ENCODE measurements at regions not wholly inside any gene's neighbourhood (a gene's known extent, or its start where the extent isn't known, plus 50 kb on each side); places are given as distances from the start of the nearest gene placed in this dataset.

DNA sequence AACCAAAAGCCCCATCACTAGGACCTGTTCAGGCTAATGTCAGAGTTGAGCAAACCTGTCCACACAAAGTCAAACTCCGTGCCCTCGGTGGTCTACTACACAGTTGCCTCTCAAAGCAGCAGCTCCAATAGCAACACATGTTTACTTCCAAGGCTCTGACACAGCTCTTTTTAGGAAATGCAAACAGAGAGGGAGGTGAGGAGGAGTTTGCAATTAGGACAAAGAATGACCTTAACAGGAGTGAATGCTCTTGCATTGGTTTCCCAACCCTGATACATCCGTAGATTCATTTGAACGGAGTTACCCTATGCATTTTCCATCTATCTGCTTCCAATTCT, 64.8 kb upstream of the GOLGA8B start (continued):
- TF ChIP-seq, protein P1, sequence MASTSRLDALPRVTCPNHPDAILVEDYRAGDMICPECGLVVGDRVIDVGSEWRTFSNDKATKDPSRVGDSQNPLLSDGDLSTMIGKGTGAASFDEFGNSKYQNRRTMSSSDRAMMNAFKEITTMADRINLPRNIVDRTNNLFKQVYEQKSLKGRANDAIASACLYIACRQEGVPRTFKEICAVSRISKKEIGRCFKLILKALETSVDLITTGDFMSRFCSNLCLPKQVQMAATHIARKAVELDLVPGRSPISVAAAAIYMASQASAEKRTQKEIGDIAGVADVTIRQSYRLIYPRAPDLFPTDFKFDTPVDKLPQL (IDR thresholded peaks at IDR 0.05; ENCODE audit: extremely low read depth, insufficient read length) = no peak
- no peak for TF ChIP-seq CBFA2T3 (IDR thresholded peaks at IDR 0.05)
- TF ChIP-seq ETV5 (CRISPR knock-in tag; IDR thresholded peaks at IDR 0.05; ENCODE audit: low read depth) = peak; percentile 20; the same call in 1 of the 2 replicates
- no peak for TF ChIP-seq MTF1 (CRISPR knock-in tag; IDR thresholded peaks at IDR 0.05; ENCODE audit: borderline replicate concordance)
- peak; percentile 82 for TF ChIP-seq ZNF316 (IDR thresholded peaks at IDR 0.05)
- TF ChIP-seq RFX7 (CRISPR knock-in tag; IDR thresholded peaks at IDR 0.05) = no peak
- no peak for TF ChIP-seq MAFG (tag; conservative IDR thresholded peaks at IDR 0.05)
- no peak for TF ChIP-seq SMC3 (conservative IDR thresholded peaks at IDR 0.05; ENCODE audit: insufficient read depth, low read depth, low read length)
- TF ChIP-seq E2F5 (CRISPR knock-in tag; IDR thresholded peaks at IDR 0.05) = no peak
- TF ChIP-seq ZNF217 (CRISPR knock-in tag; IDR thresholded peaks at IDR 0.05) = no peak
- TF ChIP-seq, protein P2, sequence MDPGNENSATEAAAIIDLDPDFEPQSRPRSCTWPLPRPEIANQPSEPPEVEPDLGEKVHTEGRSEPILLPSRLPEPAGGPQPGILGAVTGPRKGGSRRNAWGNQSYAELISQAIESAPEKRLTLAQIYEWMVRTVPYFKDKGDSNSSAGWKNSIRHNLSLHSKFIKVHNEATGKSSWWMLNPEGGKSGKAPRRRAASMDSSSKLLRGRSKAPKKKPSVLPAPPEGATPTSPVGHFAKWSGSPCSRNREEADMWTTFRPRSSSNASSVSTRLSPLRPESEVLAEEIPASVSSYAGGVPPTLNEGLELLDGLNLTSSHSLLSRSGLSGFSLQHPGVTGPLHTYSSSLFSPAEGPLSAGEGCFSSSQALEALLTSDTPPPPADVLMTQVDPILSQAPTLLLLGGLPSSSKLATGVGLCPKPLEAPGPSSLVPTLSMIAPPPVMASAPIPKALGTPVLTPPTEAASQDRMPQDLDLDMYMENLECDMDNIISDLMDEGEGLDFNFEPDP (CRISPR knock-in tag; IDR thresholded peaks at IDR 0.05) = no peak
- TF ChIP-seq CGGBP1 (CRISPR knock-in tag; IDR thresholded peaks at IDR 0.05) = no peak
- no peak for TF ChIP-seq MBD2 (IDR thresholded peaks at IDR 0.05; ENCODE audit: borderline replicate concordance, low read depth)
- TF ChIP-seq, protein P3, sequence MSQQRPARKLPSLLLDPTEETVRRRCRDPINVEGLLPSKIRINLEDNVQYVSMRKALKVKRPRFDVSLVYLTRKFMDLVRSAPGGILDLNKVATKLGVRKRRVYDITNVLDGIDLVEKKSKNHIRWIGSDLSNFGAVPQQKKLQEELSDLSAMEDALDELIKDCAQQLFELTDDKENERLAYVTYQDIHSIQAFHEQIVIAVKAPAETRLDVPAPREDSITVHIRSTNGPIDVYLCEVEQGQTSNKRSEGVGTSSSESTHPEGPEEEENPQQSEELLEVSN (IDR thresholded peaks at IDR 0.05; ENCODE audit: borderline replicate concordance in 1 of 2, extremely low read depth in 1 of 2, insufficient read depth in 1 of 2, insufficient read length in 1 of 2, low read depth in 1 of 2, low read length in 1 of 2, poor library complexity in 1 of 2, severe bottlenecking in 1 of 2) = no peak
- TF ChIP-seq HES1 (IDR thresholded peaks at IDR 0.05; ENCODE audit: low read depth) = no peak
- TF ChIP-seq ZNF518B (CRISPR knock-in tag; IDR thresholded peaks at IDR 0.05) = no peak
- no peak for TF ChIP-seq BCL6 (CRISPR knock-in tag; IDR thresholded peaks at IDR 0.05)
- no peak for TF ChIP-seq MLX (CRISPR knock-in tag; conservative IDR thresholded peaks at IDR 0.05)
- no peak for TF ChIP-seq TBL1XR1 (IDR thresholded peaks at IDR 0.05; ENCODE audit: low read length in 2 of 2)
- TF ChIP-seq SMAD2 (IDR thresholded peaks at IDR 0.05; ENCODE audit: low read depth, low read length) = no peak
